ENCODE measurements at regions not wholly inside any gene's neighbourhood (a gene's known extent, or its start where the extent isn't known, plus 50 kb on each side); places are given as distances from the start of the nearest gene placed in this dataset.

- TF ChIP-seq CTCF (IDR thresholded peaks at IDR 0.05): no peak
- no peak for TF ChIP-seq POLR2A (IDR thresholded peaks at IDR 0.05)
- no peak for TF ChIP-seq POLR2AphosphoS5 (IDR thresholded peaks at IDR 0.05)
Measured at GRCh38 chr6:81634155-81634880, 118.2 kb downstream of the TENT5A start.

Data from prostate gland (tissue), 2 donors.